ENCODE measurements at regions not wholly inside any gene's neighbourhood (a gene's known extent, or its start where the extent isn't known, plus 50 kb on each side); places are given as distances from the start of the nearest gene placed in this dataset.

DNA sequence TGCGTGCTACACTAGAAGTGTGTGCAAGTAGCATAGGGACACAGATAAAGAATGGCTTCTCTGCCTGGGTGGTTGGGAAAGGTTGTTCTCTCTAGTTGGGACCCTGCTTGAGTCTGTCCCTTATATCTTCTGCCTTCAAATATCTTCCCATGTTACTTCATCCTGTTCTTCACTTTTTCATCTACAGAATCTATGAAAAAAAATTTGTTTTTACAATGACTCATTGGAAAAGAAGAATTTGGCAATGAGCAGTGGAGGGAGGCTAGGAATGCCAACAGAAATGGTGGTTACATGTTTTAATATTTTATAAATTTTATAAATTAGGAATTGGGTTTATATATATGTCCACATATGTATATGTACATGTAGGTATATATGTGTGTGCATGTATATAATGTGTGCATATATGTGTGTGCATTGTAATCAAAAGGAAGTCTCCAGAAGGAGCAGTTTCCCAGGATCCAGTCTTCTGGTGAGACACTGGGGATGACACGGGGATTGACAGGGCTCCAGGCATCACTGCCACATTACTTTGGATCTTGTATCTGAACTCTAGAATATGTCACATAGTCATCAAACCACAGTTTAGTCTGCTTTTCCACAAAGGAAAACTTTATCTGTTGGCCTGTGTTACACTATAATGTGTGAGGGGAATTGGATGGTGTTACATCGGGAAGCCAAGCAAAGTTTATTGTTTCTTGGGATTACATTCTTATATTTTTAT, 75.3 kb upstream of the RIPOR2 start:
- Histone ChIP-seq H3K4me3 (ENCODE audit: low read length in 3 of 3) (no peak overlapping the region), H3K36me3 (ENCODE audit: control insufficient read depth in 3 of 3, insufficient read depth in 3 of 3, low read length in 3 of 3) (no peaks in the 10 kb centered on the region), H3K9ac (ENCODE audit: low read depth in 1 of 3, low read length in 3 of 3) (no peak overlapping the region), H3K4me1 (ENCODE audit: control insufficient read depth in 3 of 3, insufficient read depth in 3 of 3, low read length in 3 of 3) (peaks cover 0 to 17% (median 5%) of the 10 kb centered on the region in 3 donors), H3K27me3 (ENCODE audit: control insufficient read depth in 3 of 3, insufficient read depth in 3 of 3, low read length in 3 of 3) (no peaks in the 10 kb centered on the region), H3K9me3 (ENCODE audit: control insufficient read depth in 3 of 3, low read length in 3 of 3) (no peaks in the 10 kb centered on the region), H3K27ac (ENCODE audit: low read depth, low read length) (no peak overlapping the region)

DNA sequence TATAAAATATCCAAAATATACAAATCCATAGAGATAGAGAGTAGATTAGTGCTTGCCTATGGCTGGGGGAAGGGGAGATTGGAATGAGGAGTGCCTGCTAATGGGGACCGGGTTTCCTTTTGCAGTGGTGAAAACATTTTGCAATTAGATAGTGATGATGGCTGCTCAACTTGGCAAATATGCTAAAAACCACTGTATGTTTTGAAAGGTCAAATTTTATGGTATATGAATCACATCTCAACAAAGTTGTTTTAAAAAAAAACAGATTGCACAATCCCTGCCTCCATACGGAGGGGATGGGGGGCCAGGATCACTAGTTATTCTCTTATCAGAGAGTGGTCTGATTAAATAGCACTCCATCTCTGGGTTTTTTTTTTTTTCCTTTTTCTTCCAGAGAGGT, 76.9 kb upstream of the RIPOR2 start:
- peaks cover 0 to 8% (median 0%) of the 10 kb centered on the region in 3 donors for H3K4me1 ChIP-seq (ENCODE audit: control insufficient read depth in 3 of 3, insufficient read depth in 3 of 3, low read length in 3 of 3)
- H3K9me3 ChIP-seq (ENCODE audit: control insufficient read depth in 3 of 3, low read length in 3 of 3): no peaks in the 10 kb centered on the region
- no peak overlapping the region for H3K4me3 ChIP-seq (ENCODE audit: low read length in 3 of 3)
- no peak overlapping the region for H3K27ac ChIP-seq (ENCODE audit: low read depth, low read length)
- H3K36me3 ChIP-seq (ENCODE audit: control insufficient read depth in 3 of 3, insufficient read depth in 3 of 3, low read length in 3 of 3): no peaks in the 10 kb centered on the region
- no peak overlapping the region for H3K9ac ChIP-seq (ENCODE audit: low read depth in 1 of 3, low read length in 3 of 3)
- no peaks in the 10 kb centered on the region for H3K27me3 ChIP-seq (ENCODE audit: control insufficient read depth in 3 of 3, insufficient read depth in 3 of 3, low read length in 3 of 3)

DNA sequence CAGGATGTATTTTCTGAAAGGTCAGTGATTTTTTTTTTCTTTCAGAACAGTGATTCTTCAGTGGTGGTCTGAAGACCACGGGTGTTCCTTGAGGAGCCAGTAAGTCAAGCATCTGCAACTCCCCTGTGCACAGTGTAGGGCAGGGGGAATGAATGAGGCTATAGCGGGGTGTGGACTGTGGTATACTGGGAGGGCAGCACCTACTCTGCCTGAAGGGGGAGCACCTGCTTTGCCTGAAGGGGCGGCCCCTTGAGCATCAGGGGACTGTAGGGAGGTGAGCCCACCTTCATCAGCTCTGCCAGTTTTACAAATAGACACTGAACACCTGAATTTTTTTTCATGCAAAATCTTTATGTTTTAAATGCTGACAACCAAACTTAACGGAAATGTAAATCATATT, 77.5 kb upstream of the RIPOR2 start:
- Histone ChIP-seq H3K36me3 (ENCODE audit: control insufficient read depth in 3 of 3, insufficient read depth in 3 of 3, low read length in 3 of 3) (no peaks in the 10 kb centered on the region), H3K9me3 (ENCODE audit: control insufficient read depth in 3 of 3, low read length in 3 of 3) (no peaks in the 10 kb centered on the region), H3K4me1 (ENCODE audit: control insufficient read depth in 3 of 3, insufficient read depth in 3 of 3, low read length in 3 of 3) (peaks cover 0 to 8% (median 0%) of the 10 kb centered on the region in 3 donors), H3K27me3 (ENCODE audit: control insufficient read depth in 3 of 3, insufficient read depth in 3 of 3, low read length in 3 of 3) (no peaks in the 10 kb centered on the region), H3K4me3 (ENCODE audit: low read length in 3 of 3) (no peak overlapping the region), H3K9ac (ENCODE audit: low read depth in 1 of 3, low read length in 3 of 3) (no peak overlapping the region), H3K27ac (ENCODE audit: low read depth, low read length) (no peak overlapping the region)

DNA sequence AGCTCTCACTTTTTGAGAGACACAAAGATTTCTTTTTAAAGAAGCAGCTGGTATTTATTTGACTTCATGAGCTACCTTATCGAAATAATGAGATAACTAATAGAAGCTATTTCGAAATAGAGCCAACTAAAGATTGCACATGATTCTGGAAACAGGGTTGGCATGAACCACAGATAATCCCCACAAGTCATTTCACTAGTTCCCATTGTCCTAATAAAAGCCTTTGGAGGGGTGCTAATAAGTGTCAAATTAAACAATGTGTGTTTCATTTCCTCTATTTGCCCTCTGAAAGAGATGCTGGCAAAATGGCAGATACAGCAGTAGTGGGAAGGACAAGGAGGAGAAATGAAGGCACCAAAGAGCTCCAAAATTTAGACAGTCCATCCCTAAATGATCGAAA, 78.6 kb upstream of the RIPOR2 start:
- H3K27me3 ChIP-seq (ENCODE audit: control insufficient read depth in 3 of 3, insufficient read depth in 3 of 3, low read length in 3 of 3): no peaks in the 10 kb centered on the region
- H3K9me3 ChIP-seq (ENCODE audit: control insufficient read depth in 3 of 3, low read length in 3 of 3): no peaks in the 10 kb centered on the region
- no peak overlapping the region for H3K9ac ChIP-seq (ENCODE audit: low read depth in 1 of 3, low read length in 3 of 3)
- no peak overlapping the region for H3K27ac ChIP-seq (ENCODE audit: low read depth, low read length)
- no peak overlapping the region for H3K4me3 ChIP-seq (ENCODE audit: low read length in 3 of 3)
- H3K4me1 ChIP-seq (ENCODE audit: control insufficient read depth in 3 of 3, insufficient read depth in 3 of 3, low read length in 3 of 3): peaks cover 0 to 8% (median 0%) of the 10 kb centered on the region in 3 donors
- no peaks in the 10 kb centered on the region for H3K36me3 ChIP-seq (ENCODE audit: control insufficient read depth in 3 of 3, insufficient read depth in 3 of 3, low read length in 3 of 3)

DNA sequence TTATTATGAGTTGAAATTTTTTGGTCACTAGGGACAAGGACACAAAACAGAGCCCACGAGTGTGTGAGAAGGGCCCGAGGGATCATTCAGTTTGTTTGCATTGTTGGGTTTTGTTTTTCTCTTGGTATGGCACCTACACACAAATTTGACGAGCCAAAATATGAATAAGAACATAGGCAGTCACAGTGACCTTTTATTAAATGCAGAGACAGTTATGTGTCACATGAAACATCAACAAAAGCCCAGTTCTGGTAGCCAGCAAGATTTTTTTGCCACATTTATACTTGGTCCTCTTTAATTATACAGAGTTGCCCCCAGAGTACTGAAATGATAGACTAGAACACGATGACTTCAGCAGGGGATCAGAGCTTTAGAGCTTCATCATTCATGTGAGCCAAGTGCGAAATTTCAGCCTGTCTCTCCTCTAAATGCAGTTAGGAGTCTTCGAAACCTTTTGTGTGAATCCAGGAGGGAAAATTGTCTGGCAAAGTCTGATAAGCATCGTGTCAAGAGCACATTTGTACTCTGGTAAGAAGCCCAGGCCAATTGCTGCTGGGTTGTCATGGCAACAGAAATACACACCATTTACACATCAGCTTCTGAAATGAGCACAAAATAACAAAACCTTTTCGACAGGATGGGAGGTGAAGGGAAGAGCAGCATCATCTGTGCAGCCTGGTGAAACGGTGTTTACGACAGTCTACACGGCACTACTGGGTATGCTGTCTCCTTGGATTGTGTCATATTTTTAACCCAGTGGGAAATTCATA, 79.2 kb upstream of the RIPOR2 start:
- H3K9ac ChIP-seq (ENCODE audit: low read depth in 1 of 3, low read length in 3 of 3): no peak overlapping the region
- no peak overlapping the region for H3K4me3 ChIP-seq (ENCODE audit: low read length in 3 of 3)
- H3K27ac ChIP-seq (ENCODE audit: low read depth, low read length): no peak overlapping the region
- no peaks in the 10 kb centered on the region for H3K36me3 ChIP-seq (ENCODE audit: control insufficient read depth in 3 of 3, insufficient read depth in 3 of 3, low read length in 3 of 3)
- peaks cover 0 to 8% (median 0%) of the 10 kb centered on the region in 3 donors for H3K4me1 ChIP-seq (ENCODE audit: control insufficient read depth in 3 of 3, insufficient read depth in 3 of 3, low read length in 3 of 3)
- H3K27me3 ChIP-seq (ENCODE audit: control insufficient read depth in 3 of 3, insufficient read depth in 3 of 3, low read length in 3 of 3): no peaks in the 10 kb centered on the region
- no peaks in the 10 kb centered on the region for H3K9me3 ChIP-seq (ENCODE audit: control insufficient read depth in 3 of 3, low read length in 3 of 3)

DNA sequence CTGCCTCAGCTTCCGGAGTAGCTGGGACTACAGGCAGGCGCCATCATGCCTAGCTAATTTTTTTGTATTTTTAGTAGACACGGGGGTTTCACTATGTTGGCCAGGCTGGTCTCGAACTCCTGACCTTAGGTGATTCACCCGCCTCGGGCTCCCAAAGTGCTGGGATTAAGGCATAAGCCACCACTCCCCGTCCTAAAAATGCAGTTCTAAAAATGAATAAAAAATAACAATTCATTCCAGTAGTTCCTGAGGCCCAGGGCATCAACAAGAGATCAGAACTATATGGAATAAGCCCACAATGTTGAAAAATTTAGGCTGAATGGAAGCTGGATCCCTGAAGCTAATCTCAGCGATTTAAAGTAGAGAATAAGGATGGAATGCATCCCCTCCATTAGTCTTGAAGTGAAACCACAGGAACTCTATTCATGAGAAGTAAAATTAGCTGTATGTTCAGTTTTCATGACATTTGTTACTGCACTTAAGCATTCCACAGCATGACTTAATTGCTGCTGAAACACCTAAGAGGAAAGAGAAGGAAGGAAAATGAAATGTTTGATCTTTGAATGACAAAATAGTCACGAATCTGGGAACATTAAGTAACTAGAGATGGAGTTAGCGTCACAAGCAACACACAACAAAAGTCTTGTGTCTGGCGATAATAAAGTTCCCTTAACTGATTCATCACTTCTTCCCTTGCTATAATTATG, 80.4 kb upstream of the RIPOR2 start:
- no peaks in the 10 kb centered on the region for H3K9me3 ChIP-seq (ENCODE audit: control insufficient read depth in 3 of 3, low read length in 3 of 3)
- H3K36me3 ChIP-seq (ENCODE audit: control insufficient read depth in 3 of 3, insufficient read depth in 3 of 3, low read length in 3 of 3): no peaks in the 10 kb centered on the region
- no peaks in the 10 kb centered on the region for H3K27me3 ChIP-seq (ENCODE audit: control insufficient read depth in 3 of 3, insufficient read depth in 3 of 3, low read length in 3 of 3)
- H3K4me3 ChIP-seq (ENCODE audit: low read length in 3 of 3): no peak overlapping the region
- H3K27ac ChIP-seq (ENCODE audit: low read depth, low read length): no peak overlapping the region
- H3K9ac ChIP-seq (ENCODE audit: low read depth in 1 of 3, low read length in 3 of 3): no peak overlapping the region
- peaks cover 0 to 8% (median 0%) of the 10 kb centered on the region in 3 donors for H3K4me1 ChIP-seq (ENCODE audit: control insufficient read depth in 3 of 3, insufficient read depth in 3 of 3, low read length in 3 of 3)

DNA sequence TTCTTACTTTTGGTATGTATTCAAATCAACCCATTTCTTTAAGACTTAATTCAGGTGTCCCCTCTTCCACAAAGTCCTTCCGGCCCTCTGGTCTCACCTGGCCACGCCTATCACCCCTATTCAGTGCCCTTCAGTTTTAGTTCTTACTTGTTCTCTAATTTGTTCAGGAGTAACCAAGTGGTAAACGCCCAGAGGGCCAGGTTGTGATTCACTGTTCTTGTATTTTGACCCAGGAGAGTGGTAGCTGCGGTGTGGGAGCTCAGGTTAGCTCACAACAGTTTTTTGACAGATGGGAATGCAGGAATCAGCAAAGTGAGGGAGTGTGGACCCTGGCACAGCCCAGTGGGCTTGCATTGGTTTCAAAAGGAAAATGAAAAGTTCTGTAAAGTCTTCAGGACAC, 81.7 kb upstream of the RIPOR2 start:
- Histone ChIP-seq H3K9ac (ENCODE audit: low read depth in 1 of 3, low read length in 3 of 3) (no peak overlapping the region), H3K27me3 (ENCODE audit: control insufficient read depth in 3 of 3, insufficient read depth in 3 of 3, low read length in 3 of 3) (no peaks in the 10 kb centered on the region), H3K4me3 (ENCODE audit: low read length in 3 of 3) (no peak overlapping the region), H3K4me1 (ENCODE audit: control insufficient read depth in 3 of 3, insufficient read depth in 3 of 3, low read length in 3 of 3) (peaks cover 0 to 8% (median 0%) of the 10 kb centered on the region in 3 donors), H3K27ac (ENCODE audit: low read depth, low read length) (no peak overlapping the region), H3K9me3 (ENCODE audit: control insufficient read depth in 3 of 3, low read length in 3 of 3) (no peaks in the 10 kb centered on the region), H3K36me3 (ENCODE audit: control insufficient read depth in 3 of 3, insufficient read depth in 3 of 3, low read length in 3 of 3) (no peaks in the 10 kb centered on the region)

DNA sequence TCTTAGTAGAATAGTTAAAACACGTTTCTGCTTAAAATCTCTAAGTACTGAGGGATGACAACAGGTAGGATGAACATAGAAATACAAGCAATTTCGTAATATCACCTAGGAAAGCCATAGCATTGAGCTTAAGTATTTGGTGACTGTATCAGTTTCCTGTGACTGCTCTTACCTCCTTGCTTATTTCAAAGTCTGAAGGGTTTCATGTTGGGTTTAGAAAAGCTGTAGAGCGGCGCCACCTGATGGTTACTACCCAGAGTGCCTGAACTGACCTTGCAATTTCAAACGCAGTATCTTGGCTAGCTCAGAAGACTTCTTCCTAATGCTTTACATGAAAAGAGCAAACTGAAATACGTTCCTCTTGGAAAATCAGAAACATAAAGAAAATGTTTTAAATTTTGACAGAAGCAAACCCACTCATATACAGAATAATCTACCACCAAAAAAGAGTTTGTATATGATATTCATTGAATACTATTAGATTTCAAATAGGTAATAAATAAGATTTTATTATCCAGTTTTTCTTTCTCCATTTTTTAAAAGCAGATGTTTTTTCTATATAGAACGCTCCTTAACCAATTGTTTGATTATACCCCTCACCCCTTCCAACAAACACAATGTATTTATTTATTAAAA, 82.3 kb upstream of the RIPOR2 start:
- H3K27me3 ChIP-seq (ENCODE audit: control insufficient read depth in 3 of 3, insufficient read depth in 3 of 3, low read length in 3 of 3): no peaks in the 10 kb centered on the region
- H3K27ac ChIP-seq (ENCODE audit: low read depth, low read length): no peak overlapping the region
- H3K4me1 ChIP-seq (ENCODE audit: control insufficient read depth in 3 of 3, insufficient read depth in 3 of 3, low read length in 3 of 3): peaks cover 0 to 8% (median 0%) of the 10 kb centered on the region in 3 donors
- H3K9me3 ChIP-seq (ENCODE audit: control insufficient read depth in 3 of 3, low read length in 3 of 3): no peaks in the 10 kb centered on the region
- no peaks in the 10 kb centered on the region for H3K36me3 ChIP-seq (ENCODE audit: control insufficient read depth in 3 of 3, insufficient read depth in 3 of 3, low read length in 3 of 3)
- H3K4me3 ChIP-seq (ENCODE audit: low read length in 3 of 3): no peak overlapping the region
- no peak overlapping the region for H3K9ac ChIP-seq (ENCODE audit: low read depth in 1 of 3, low read length in 3 of 3)

DNA sequence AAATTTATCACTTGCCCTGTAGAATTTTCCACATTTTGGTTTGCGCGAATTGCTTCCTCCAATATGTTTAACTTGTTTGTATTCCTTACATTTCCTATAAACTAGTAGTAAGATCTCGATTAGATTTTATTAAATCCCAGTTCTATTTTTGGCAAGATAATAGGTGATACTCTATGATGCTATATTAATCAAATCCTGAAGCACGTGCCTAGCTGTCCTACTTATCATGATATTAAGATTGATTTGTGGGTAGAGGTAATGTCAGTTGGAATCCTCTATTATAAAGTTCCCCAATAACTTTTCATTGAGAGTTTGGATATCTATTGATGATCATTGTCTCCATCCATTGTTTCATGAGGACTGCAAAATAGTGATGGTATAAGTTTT, 82.8 kb upstream of the RIPOR2 start:
- Histone ChIP-seq H3K4me1 (ENCODE audit: control insufficient read depth in 3 of 3, insufficient read depth in 3 of 3, low read length in 3 of 3) (peaks cover 0 to 8% (median 0%) of the 10 kb centered on the region in 3 donors), H3K36me3 (ENCODE audit: control insufficient read depth in 3 of 3, insufficient read depth in 3 of 3, low read length in 3 of 3) (no peaks in the 10 kb centered on the region), H3K9ac (ENCODE audit: low read depth in 1 of 3, low read length in 3 of 3) (no peak overlapping the region), H3K27ac (ENCODE audit: low read depth, low read length) (no peak overlapping the region), H3K27me3 (ENCODE audit: control insufficient read depth in 3 of 3, insufficient read depth in 3 of 3, low read length in 3 of 3) (no peaks in the 10 kb centered on the region), H3K9me3 (ENCODE audit: control insufficient read depth in 3 of 3, low read length in 3 of 3) (no peaks in the 10 kb centered on the region), H3K4me3 (ENCODE audit: low read length in 3 of 3) (no peak overlapping the region)

Data from skeletal muscle tissue (tissue), 3 donors.